GM23338 (cell line): ENCODE measurements at regions not wholly inside any gene's neighbourhood (a gene's known extent, or its start where the extent isn't known, plus 50 kb on each side); places are given as distances from the start of the nearest gene placed in this dataset.
"Not testable (repeated sequence)": the region's sequence is repeated elsewhere in the genome, so short reads cannot be mapped to it uniquely, and the experiment has no call there.

Experiments
- EZH2 ChIP-seq: fragments of 200-600 bp; sonication (generic); IDR thresholded peaks from one replicate; pipeline ENCODE4 v1.8.0; 2017; ENCODE audit warnings: antibody characterized with exemption, mild to moderate bottlenecking, low read depth; ENCODE audit not compliant: unreplicated experiment
- EZH2phosphoT487 ChIP-seq: fragments of 200-600 bp; sonication (generic); IDR thresholded peaks from one replicate; pipeline ENCODE4 v1.8.1; 2018; ENCODE audit warnings: antibody characterized with exemption; ENCODE audit not compliant: unreplicated experiment
- POLR2AphosphoS5 ChIP-seq: IDR thresholded peaks from 2 replicates; pipeline ENCODE4 v1.6.1; 2016; ENCODE audit warnings: antibody characterized with exemption, low read depth
- TF ChIP-seq, protein P1 (sequence below), 2 experiments: fragments of 200-600 bp in 1 of 2; sonication (generic) in 1 of 2; conservative IDR thresholded peaks; 2 replicates each; pipeline versions ENCODE4 v1.5.1 to v1.6.1; 2016 to 2017; ENCODE audit warnings: antibody characterized with exemption in 2 of 2, low read depth in 2 of 2, mild to moderate bottlenecking in 2 of 2, moderate library complexity in 1 of 2

- TF ChIP-seq, protein P1, sequence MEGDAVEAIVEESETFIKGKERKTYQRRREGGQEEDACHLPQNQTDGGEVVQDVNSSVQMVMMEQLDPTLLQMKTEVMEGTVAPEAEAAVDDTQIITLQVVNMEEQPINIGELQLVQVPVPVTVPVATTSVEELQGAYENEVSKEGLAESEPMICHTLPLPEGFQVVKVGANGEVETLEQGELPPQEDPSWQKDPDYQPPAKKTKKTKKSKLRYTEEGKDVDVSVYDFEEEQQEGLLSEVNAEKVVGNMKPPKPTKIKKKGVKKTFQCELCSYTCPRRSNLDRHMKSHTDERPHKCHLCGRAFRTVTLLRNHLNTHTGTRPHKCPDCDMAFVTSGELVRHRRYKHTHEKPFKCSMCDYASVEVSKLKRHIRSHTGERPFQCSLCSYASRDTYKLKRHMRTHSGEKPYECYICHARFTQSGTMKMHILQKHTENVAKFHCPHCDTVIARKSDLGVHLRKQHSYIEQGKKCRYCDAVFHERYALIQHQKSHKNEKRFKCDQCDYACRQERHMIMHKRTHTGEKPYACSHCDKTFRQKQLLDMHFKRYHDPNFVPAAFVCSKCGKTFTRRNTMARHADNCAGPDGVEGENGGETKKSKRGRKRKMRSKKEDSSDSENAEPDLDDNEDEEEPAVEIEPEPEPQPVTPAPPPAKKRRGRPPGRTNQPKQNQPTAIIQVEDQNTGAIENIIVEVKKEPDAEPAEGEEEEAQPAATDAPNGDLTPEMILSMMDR (conservative IDR thresholded peaks at IDR 0.05; ENCODE audit: low read depth in 2 of 2), result not testable (repeated sequence)
- TF ChIP-seq POLR2AphosphoS5, EZH2phosphoT487, EZH2: not testable (repeated sequence)
Observed at GRCh38 chr15:20207607-20208006, 334.0 kb downstream of the GOLGA6L6 start.
